GM23338 (cell line): ENCODE measurements at regions not wholly inside any gene's neighbourhood (a gene's known extent, or its start where the extent isn't known, plus 50 kb on each side); places are given as distances from the start of the nearest gene placed in this dataset.

Source experiments
- ATAC-seq: fragments of 200-7000 bp; cut with Tn5 transposase; 3 replicates; pipeline ENCODE4 v1.9.1; 2020
- DNase-seq: peaks from one replicate; pipeline ENCODE4 v3.0.0-alpha.2; 2015; ENCODE audit warnings: low spot score
- H2AFZ ChIP-seq: fragments of 200-600 bp; sonication (generic); 2 replicates; pipeline ENCODE4 v1.8.0; 2016; ENCODE audit warnings: antibody characterized with exemption, mild to moderate bottlenecking, moderate library complexity
- H3F3A ChIP-seq: fragments of 200-600 bp; sonication (generic); replicated peaks from 2 replicates; pipeline ENCODE4 v1.8.0; 2017; ENCODE audit warnings: antibody characterized with exemption, mixed run types, low read depth
- H3K27ac ChIP-seq: fragments of 200-600 bp; sonication (generic); 2 replicates; pipeline ENCODE4 v1.6.1; 2016; ENCODE audit warnings: low read depth
- H3K27me3 ChIP-seq: fragments of 200-600 bp; sonication (generic); 2 replicates; pipeline ENCODE4 v1.8.0; 2016; ENCODE audit warnings: mild to moderate bottlenecking, mixed run types, moderate library complexity; ENCODE audit not compliant: insufficient read depth
- H3K36me3 ChIP-seq: fragments of 200-600 bp; sonication (generic); 2 replicates; pipeline ENCODE4 v1.8.0; 2016; ENCODE audit warnings: mild to moderate bottlenecking; ENCODE audit not compliant: insufficient read depth
- H3K4me1 ChIP-seq: fragments of 200-600 bp; sonication (generic); 2 replicates; pipeline ENCODE4 v1.8.0; 2016; ENCODE audit warnings: mild to moderate bottlenecking, moderate library complexity; ENCODE audit not compliant: insufficient read depth
- H3K4me2 ChIP-seq: fragments of 200-600 bp; sonication (generic); 2 replicates; pipeline ENCODE4 v1.7.1; 2017; ENCODE audit warnings: mixed run types
- H3K4me3 ChIP-seq: fragments of 200-600 bp; sonication (generic); 2 replicates; pipeline ENCODE4 v1.6.1; 2016; ENCODE audit warnings: mixed run types
- H3K79me2 ChIP-seq: fragments of 200-600 bp; sonication (generic); replicated peaks from 2 replicates; pipeline ENCODE4 v1.8.0; 2017; ENCODE audit warnings: mild to moderate bottlenecking; ENCODE audit not compliant: insufficient read depth
- H3K9me2 ChIP-seq: fragments of 200-600 bp; sonication (generic); 2 replicates; pipeline ENCODE4 v1.8.0; 2017; ENCODE audit not compliant: insufficient read depth
- H4K20me1 ChIP-seq: fragments of 200-600 bp; sonication (generic); replicated peaks from 2 replicates; pipeline ENCODE4 v1.8.0; 2017; ENCODE audit warnings: mild to moderate bottlenecking; ENCODE audit not compliant: insufficient read depth
- H3K27ac Mint-ChIP-seq: 2 replicates; pipeline ENCODE4 v1.8.0; 2020; ENCODE audit warnings: inconsistent platforms, mild to moderate bottlenecking, moderate library complexity, mixed read lengths
- H3K27me3 Mint-ChIP-seq: 3 replicates; pipeline ENCODE4 v1.8.0; 2022; ENCODE audit warnings: low read depth, mild to moderate bottlenecking, moderate library complexity, mixed read lengths, inconsistent platforms; ENCODE audit not compliant: insufficient read depth, poor library complexity
- H3K36me3 Mint-ChIP-seq: 3 replicates; pipeline ENCODE4 v1.8.0; 2021; ENCODE audit warnings: low read depth, mild to moderate bottlenecking, inconsistent platforms, moderate library complexity, mixed read lengths
- H3K4me1 Mint-ChIP-seq: 3 replicates; pipeline ENCODE4 v1.8.0; 2020; ENCODE audit warnings: mild to moderate bottlenecking, inconsistent platforms, mixed read lengths
- H3K4me3 Mint-ChIP-seq: 3 replicates; pipeline ENCODE4 v1.8.0; 2021; ENCODE audit warnings: moderate library complexity, mild to moderate bottlenecking, inconsistent platforms, mixed read lengths
- H3K9me3 Mint-ChIP-seq: 3 replicates; pipeline ENCODE4 v1.8.0; 2020; ENCODE audit warnings: moderate library complexity, mild to moderate bottlenecking, inconsistent platforms, mixed read lengths
- CREB1 ChIP-seq: fragments of 250-450 bp; sonication (Bioruptor Pico); IDR thresholded peaks from 2 replicates; pipeline ENCODE4 v1.5.0; 2020; ENCODE audit warnings: low read depth, mild to moderate bottlenecking, moderate library complexity
- CTCF ChIP-seq, 2 experiments: fragments of 200-600 bp in 1 of 2; sonication (generic) in 1 of 2; conservative IDR thresholded peaks; 2 replicates each; pipeline versions ENCODE4 v1.5.1 to v1.6.1; 2016 to 2017; ENCODE audit warnings: antibody characterized with exemption in 2 of 2, low read depth in 2 of 2, mild to moderate bottlenecking in 2 of 2, moderate library complexity in 1 of 2
- ETS1 ChIP-seq: IDR thresholded peaks from 2 replicates; pipeline ENCODE4 v1.6.1; 2016; ENCODE audit warnings: antibody characterized with exemption
- EZH2 ChIP-seq: fragments of 200-600 bp; sonication (generic); IDR thresholded peaks from one replicate; pipeline ENCODE4 v1.8.0; 2017; ENCODE audit warnings: antibody characterized with exemption, mild to moderate bottlenecking, low read depth; ENCODE audit not compliant: unreplicated experiment
- EZH2phosphoT487 ChIP-seq: fragments of 200-600 bp; sonication (generic); IDR thresholded peaks from one replicate; pipeline ENCODE4 v1.8.1; 2018; ENCODE audit warnings: antibody characterized with exemption; ENCODE audit not compliant: unreplicated experiment
- JUNB ChIP-seq: IDR thresholded peaks from one replicate; pipeline ENCODE4 v1.6.1; 2016; ENCODE audit warnings: antibody characterized with exemption; ENCODE audit not compliant: unreplicated experiment
- POLR2AphosphoS5 ChIP-seq: IDR thresholded peaks from 2 replicates; pipeline ENCODE4 v1.6.1; 2016; ENCODE audit warnings: antibody characterized with exemption, low read depth
- REST ChIP-seq: IDR thresholded peaks from one replicate; pipeline ENCODE4 v1.6.1; 2018; ENCODE audit warnings: antibody characterized with exemption; ENCODE audit not compliant: unreplicated experiment
- ZNF114 ChIP-seq: fragments of 250-450 bp; sonication (Bioruptor Pico); IDR thresholded peaks from 2 replicates; pipeline ENCODE4 v1.5.0; 2020; ENCODE audit warnings: mild to moderate bottlenecking, moderate library complexity

- TF ChIP-seq CTCF (conservative IDR thresholded peaks at IDR 0.05; ENCODE audit: low read depth in 2 of 2) (no peak), CREB1 (CRISPR knock-in tag) (no peak), POLR2AphosphoS5 (no peak), EZH2phosphoT487 (no peak), ETS1 (no peak), REST (no peak)
Measured at GRCh38 chr7:101736084-101736483, 81.3 kb upstream of the CUX1 start (continued).

GRCh38 chr7:101739775-101740398 lies 77.5 kb upstream of the CUX1 start:
- Mint-ChIP-seq H3K36me3 (no peaks in the 10 kb centered on the region), H3K4me3 (no peak overlapping the region), H3K27me3 (peaks cover 5% of the 10 kb centered on the region), H3K4me1 (peaks cover 7% of the 10 kb centered on the region), H3K27ac (no peak overlapping the region), H3K9me3 (no peaks in the 10 kb centered on the region)
- H3K4me2 ChIP-seq, result no peak overlapping the region
- no peaks in the 10 kb centered on the region for H3K27me3 ChIP-seq
- H2AFZ ChIP-seq, result no peak overlapping the region
- no peak overlapping the region for H3K4me3 ChIP-seq
- no peaks in the 10 kb centered on the region for H4K20me1 ChIP-seq
- H3K4me1 ChIP-seq, result peaks cover 12% of the 10 kb centered on the region
- no peaks in the 10 kb centered on the region for H3K36me3 ChIP-seq
- H3K9me2 ChIP-seq, result no peaks in the 10 kb centered on the region
- H3F3A ChIP-seq, result 0 out of 2 replicates have a peak, but pooled peaks cover 4% of the 10 kb centered on the region
- H3K79me2 ChIP-seq, result no peaks in the 10 kb centered on the region
- H3K27ac ChIP-seq, result no peak overlapping the region
- DNase-seq (no peak), ATAC-seq (no peak)
- TF ChIP-seq EZH2phosphoT487 (no peak), JUNB (no peak), CTCF (conservative IDR thresholded peaks at IDR 0.05; ENCODE audit: low read depth in 2 of 2) (no peak), ZNF114 (CRISPR knock-in tag) (no peak), EZH2 (no peak), POLR2AphosphoS5 (no peak)
